ENCODE measurements at regions not wholly inside any gene's neighbourhood (a gene's known extent, or its start where the extent isn't known, plus 50 kb on each side); places are given as distances from the start of the nearest gene placed in this dataset.

DNA sequence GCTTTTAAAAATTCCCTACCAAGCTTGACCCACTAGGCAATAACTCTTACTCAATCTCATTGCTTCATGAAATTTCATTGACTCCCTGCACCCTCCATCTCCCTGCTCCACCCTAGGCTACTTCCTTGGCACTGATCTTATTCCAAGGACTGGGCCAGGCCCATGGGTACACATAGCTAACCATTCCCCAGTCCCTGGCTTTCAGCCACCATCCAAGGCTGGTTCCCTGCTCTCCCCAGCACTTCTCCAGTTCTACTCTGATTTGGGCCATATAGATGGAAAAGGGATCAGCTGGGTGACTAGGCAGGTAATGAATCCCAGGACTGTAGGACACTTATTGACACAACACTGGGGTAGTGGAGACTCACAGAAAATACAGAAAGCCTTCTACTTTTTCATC is 88.1 kb upstream of the NEO1 start:
- no peaks in the 10 kb centered on the region for H3K9me3 ChIP-seq (ENCODE audit: control insufficient read depth, low read length)
- no peak overlapping the region for H3K9ac ChIP-seq (ENCODE audit: low read length)
- H3K27me3 ChIP-seq (ENCODE audit: control insufficient read depth, insufficient read depth, low read length), result no peaks in the 10 kb centered on the region
- no peaks in the 10 kb centered on the region for H3K36me3 ChIP-seq (ENCODE audit: control insufficient read depth, insufficient read depth, low read length)
- no peak overlapping the region for H3K4me3 ChIP-seq (ENCODE audit: low read length)
- no peaks in the 10 kb centered on the region for H3K4me1 ChIP-seq (ENCODE audit: control insufficient read depth, insufficient read depth, low read length)

DNA sequence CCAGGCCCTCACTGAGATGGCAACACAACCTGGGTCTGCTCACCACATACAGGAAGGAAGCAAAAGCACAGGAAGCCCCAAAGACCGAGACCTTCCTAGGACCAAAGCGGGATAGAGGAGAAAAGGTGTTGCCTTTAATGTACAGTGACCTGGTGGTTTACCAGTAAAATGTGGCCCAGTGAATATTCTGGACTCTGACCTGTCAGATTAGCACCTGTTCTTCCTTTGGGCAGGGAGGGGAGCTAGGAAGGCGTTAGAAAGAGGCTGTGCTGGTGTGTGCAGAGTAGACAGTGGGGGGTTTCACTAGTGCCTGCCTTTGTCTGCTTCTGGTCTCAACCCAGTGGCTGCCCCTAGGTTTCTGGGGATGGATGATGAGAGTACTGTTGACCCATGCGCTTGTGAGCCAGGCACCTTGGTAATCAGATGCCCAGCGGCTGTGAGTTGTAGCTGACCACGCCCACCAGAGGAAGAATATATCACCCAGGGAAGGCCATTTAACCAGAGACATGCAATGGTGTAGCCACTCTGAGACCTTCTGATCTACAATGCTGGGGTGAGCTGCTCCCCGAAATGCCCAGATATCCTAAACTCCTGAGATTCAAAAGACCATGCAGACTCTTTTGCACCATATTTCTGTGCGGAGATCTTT is 90.1 kb upstream of the NEO1 start:
- H3K9ac ChIP-seq (ENCODE audit: low read length), result no peak overlapping the region
- no peak overlapping the region for H3K4me3 ChIP-seq (ENCODE audit: low read length)

DNA sequence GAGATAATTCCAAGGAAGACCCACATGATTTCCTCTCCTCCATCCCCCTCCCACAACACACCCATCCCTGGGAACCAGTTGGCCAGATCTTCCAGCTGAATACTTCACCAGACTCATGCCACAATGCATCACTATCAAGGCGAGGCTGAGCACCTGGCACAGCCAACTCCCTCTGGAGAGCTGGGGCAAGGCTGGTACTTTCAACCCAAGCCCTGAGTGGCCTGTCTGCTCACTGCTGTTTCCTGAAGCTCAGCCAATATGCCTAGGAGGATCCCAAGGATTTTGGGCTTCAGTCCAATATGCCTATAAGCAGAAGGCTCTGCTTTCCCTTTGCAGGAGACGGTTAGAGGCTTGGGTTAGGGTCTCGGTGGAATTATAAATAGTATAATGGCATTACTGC is 90.9 kb upstream of the NEO1 start:
- H3K27me3 ChIP-seq (ENCODE audit: control insufficient read depth, insufficient read depth, low read length), result no peaks in the 10 kb centered on the region
- no peaks in the 10 kb centered on the region for H3K9me3 ChIP-seq (ENCODE audit: control insufficient read depth, low read length)
- H3K4me1 ChIP-seq (ENCODE audit: control insufficient read depth, insufficient read depth, low read length), result no peaks in the 10 kb centered on the region
- no peak overlapping the region for H3K9ac ChIP-seq (ENCODE audit: low read length)
- no peaks in the 10 kb centered on the region for H3K36me3 ChIP-seq (ENCODE audit: control insufficient read depth, insufficient read depth, low read length)
- H3K4me3 ChIP-seq (ENCODE audit: low read length), result no peak overlapping the region

More for the DNA sequence above, 90.1 kb upstream of the NEO1 start:
- Histone ChIP-seq H3K4me1 (ENCODE audit: control insufficient read depth, insufficient read depth, low read length) (no peaks in the 10 kb centered on the region), H3K36me3 (ENCODE audit: control insufficient read depth, insufficient read depth, low read length) (no peaks in the 10 kb centered on the region), H3K9me3 (ENCODE audit: control insufficient read depth, low read length) (no peaks in the 10 kb centered on the region), H3K27me3 (ENCODE audit: control insufficient read depth, insufficient read depth, low read length) (no peaks in the 10 kb centered on the region)

DNA sequence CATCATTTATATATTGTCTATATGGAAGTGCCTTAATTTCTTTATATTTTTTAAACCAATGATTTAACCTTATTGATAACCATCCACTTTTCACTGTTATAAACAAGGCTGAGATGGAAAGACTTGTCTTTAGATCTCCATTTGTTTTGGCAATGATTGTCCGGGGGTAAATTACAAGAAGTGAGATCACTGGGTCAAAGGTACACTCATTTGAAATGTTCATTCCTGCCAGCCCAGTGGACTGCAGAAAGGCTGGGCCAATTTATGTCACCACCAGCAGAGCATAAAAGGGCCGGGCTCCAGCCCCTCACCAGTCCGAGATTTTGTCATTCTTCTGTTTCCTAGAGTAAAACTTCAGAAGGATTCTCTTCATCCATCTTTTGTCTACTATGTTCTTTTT is 93.6 kb upstream of the NEO1 start:
- Histone ChIP-seq H3K4me3 (ENCODE audit: low read length) (no peak overlapping the region), H3K9ac (ENCODE audit: low read length) (no peak overlapping the region), H3K27me3 (ENCODE audit: control insufficient read depth, insufficient read depth, low read length) (peaks cover 3% of the 10 kb centered on the region), H3K9me3 (ENCODE audit: control insufficient read depth, low read length) (no peaks in the 10 kb centered on the region), H3K4me1 (ENCODE audit: control insufficient read depth, insufficient read depth, low read length) (no peaks in the 10 kb centered on the region), H3K36me3 (ENCODE audit: control insufficient read depth, insufficient read depth, low read length) (no peaks in the 10 kb centered on the region)

DNA sequence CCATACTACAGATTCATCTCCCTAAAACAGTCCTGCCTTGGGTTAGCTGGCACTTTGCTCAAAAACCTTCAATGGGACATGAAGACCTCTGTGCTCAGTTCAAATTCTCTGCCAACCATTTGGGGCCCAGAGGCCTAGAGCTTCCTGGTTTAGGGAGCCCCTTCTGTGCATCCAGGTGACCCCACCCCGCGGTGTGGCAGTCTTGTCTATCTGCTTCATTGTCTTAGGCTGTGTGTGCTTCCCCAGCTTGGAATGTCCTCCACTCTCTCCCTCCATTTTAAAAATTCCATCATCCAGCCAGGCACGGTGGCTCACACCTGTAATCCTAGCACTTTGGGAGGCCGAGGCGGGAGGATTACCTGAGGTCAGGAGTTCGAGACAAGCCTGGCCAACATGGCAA is 99.0 kb upstream of the NEO1 start:
- no peak overlapping the region for H3K9ac ChIP-seq (ENCODE audit: low read length)
- H3K36me3 ChIP-seq (ENCODE audit: control insufficient read depth, insufficient read depth, low read length), result no peaks in the 10 kb centered on the region
- H3K27me3 ChIP-seq (ENCODE audit: control insufficient read depth, insufficient read depth, low read length), result peaks cover 3% of the 10 kb centered on the region
- H3K4me3 ChIP-seq (ENCODE audit: low read length), result no peak overlapping the region
- no peaks in the 10 kb centered on the region for H3K9me3 ChIP-seq (ENCODE audit: control insufficient read depth, low read length)
- no peaks in the 10 kb centered on the region for H3K4me1 ChIP-seq (ENCODE audit: control insufficient read depth, insufficient read depth, low read length)

DNA sequence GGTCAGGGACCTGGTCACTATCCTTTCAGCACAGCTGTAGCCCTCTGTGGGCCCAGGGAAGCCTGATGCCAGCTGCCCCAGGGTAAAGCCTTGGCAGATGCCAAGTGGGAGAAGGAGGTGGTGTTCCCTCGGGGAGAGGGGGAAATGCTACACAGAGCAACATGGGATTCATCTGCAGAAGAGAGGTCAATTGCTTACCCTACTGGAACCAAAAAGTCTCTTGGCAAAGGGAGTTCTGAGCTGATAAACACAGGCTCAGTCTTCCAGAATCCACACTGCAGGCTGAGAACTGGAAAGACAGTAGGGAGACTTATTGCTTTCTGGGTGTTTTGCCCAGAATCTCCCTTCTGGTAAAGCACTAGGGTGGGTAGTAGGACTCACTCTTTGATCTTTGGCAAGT is 100.1 kb upstream of the NEO1 start:
- H3K27me3 ChIP-seq (ENCODE audit: control insufficient read depth, insufficient read depth, low read length), result peaks cover 3% of the 10 kb centered on the region
- no peaks in the 10 kb centered on the region for H3K9me3 ChIP-seq (ENCODE audit: control insufficient read depth, low read length)
- H3K4me3 ChIP-seq (ENCODE audit: low read length), result no peak overlapping the region

DNA sequence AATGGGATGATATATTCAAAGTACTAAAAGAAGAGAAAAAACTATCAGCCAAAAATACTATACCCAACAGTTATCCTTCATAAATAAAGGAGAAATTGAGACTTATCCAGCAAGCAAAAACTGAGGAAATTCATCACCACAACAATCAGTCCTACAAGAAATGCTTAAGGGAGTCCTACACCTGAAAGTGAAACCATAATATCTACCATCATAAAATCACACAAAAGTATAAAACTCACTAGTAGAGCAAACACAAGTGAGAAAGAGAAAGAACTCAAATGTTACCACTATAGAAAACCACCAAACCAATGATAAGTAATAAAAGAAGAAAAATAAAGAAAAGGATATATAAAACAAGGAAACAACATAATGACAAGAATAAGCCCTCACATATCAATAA is 103.6 kb upstream of the NEO1 start:
- H3K36me3 ChIP-seq (ENCODE audit: control insufficient read depth, insufficient read depth, low read length), result no peaks in the 10 kb centered on the region

More for the DNA sequence above, 100.1 kb upstream of the NEO1 start:
- Histone ChIP-seq H3K36me3 (ENCODE audit: control insufficient read depth, insufficient read depth, low read length) (no peaks in the 10 kb centered on the region), H3K9ac (ENCODE audit: low read length) (no peak overlapping the region), H3K4me1 (ENCODE audit: control insufficient read depth, insufficient read depth, low read length) (no peaks in the 10 kb centered on the region)

DNA sequence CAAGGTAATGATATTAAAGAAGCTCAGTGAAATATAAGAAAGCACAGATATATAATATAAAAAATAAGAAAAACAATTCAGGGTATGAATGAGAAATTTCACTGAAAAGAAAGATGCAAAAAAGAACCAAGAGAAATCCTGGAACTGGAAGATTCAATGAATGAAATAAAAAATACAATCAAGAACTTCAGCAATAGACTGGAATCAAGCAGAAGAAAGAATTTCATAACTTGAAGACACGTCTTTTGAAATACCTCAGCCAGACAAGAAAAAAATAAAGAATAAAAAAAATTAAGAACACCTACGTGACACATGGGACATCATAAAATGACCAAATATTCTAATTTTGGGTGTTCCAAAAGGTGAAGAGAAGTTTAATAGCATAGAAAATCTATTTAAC is 104.6 kb upstream of the NEO1 start:
- Histone ChIP-seq H3K4me1 (ENCODE audit: control insufficient read depth, insufficient read depth, low read length) (no peaks in the 10 kb centered on the region), H3K27me3 (ENCODE audit: control insufficient read depth, insufficient read depth, low read length) (no peaks in the 10 kb centered on the region), H3K9ac (ENCODE audit: low read length) (no peak overlapping the region)

More for the DNA sequence above, 103.6 kb upstream of the NEO1 start:
- no peaks in the 10 kb centered on the region for H3K27me3 ChIP-seq (ENCODE audit: control insufficient read depth, insufficient read depth, low read length)
- H3K9ac ChIP-seq (ENCODE audit: low read length), result no peak overlapping the region
- no peak overlapping the region for H3K4me3 ChIP-seq (ENCODE audit: low read length)
- H3K9me3 ChIP-seq (ENCODE audit: control insufficient read depth, low read length), result no peaks in the 10 kb centered on the region
- no peaks in the 10 kb centered on the region for H3K4me1 ChIP-seq (ENCODE audit: control insufficient read depth, insufficient read depth, low read length)

DNA sequence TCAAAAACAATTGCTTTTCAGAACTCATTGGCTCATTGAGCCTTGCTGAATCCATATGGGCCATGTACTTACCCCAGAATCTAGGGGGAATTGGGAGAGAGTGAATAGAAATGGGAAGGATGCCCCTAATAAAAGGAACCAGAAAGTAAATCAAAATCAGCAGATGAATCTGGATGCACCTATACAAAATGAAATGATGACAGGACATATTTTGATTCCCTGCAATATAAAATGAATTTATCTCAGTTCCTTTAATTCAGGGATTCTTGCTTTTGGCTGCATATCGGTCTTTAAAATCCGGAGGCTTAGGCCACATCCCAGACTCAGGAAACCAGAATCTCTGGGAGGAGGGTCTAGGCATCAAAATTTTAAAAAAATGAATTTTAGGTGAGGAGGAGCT is 107.7 kb upstream of the NEO1 start:
- H3K27me3 ChIP-seq (ENCODE audit: control insufficient read depth, insufficient read depth, low read length), result no peaks in the 10 kb centered on the region
- H3K4me3 ChIP-seq (ENCODE audit: low read length), result no peak overlapping the region
- no peaks in the 10 kb centered on the region for H3K9me3 ChIP-seq (ENCODE audit: control insufficient read depth, low read length)
- no peaks in the 10 kb centered on the region for H3K36me3 ChIP-seq (ENCODE audit: control insufficient read depth, insufficient read depth, low read length)
- no peaks in the 10 kb centered on the region for H3K4me1 ChIP-seq (ENCODE audit: control insufficient read depth, insufficient read depth, low read length)
- no peak overlapping the region for H3K9ac ChIP-seq (ENCODE audit: low read length)

More for the DNA sequence above, 104.6 kb upstream of the NEO1 start:
- Histone ChIP-seq H3K36me3 (ENCODE audit: control insufficient read depth, insufficient read depth, low read length) (no peaks in the 10 kb centered on the region), H3K4me3 (ENCODE audit: low read length) (no peak overlapping the region), H3K9me3 (ENCODE audit: control insufficient read depth, low read length) (no peaks in the 10 kb centered on the region)

DNA sequence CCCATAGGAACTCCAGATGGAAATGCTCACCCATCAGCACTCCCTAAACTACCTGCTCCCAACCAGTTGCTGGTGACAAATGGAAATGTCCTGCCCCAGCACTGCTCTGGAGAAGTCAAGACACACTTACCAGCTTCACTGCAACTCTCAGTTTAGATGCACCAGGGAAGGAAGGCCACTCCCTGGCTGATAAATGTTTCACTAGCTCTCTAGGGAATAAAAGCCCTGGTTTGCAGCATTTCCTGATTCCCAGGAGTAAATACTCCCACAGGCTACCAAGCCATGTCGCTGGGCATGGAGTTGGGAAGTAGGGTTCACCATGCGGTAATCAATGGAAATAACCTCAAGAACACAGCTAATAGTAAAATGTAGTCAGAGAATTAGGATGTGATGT is 112.0 kb upstream of the NEO1 start:
- Histone ChIP-seq H3K9ac (ENCODE audit: low read length) (no peak overlapping the region), H3K4me3 (ENCODE audit: low read length) (no peak overlapping the region), H3K27me3 (ENCODE audit: control insufficient read depth, insufficient read depth, low read length) (no peaks in the 10 kb centered on the region), H3K9me3 (ENCODE audit: control insufficient read depth, low read length) (no peaks in the 10 kb centered on the region), H3K4me1 (ENCODE audit: control insufficient read depth, insufficient read depth, low read length) (no peaks in the 10 kb centered on the region), H3K36me3 (ENCODE audit: control insufficient read depth, insufficient read depth, low read length) (no peaks in the 10 kb centered on the region)

DNA sequence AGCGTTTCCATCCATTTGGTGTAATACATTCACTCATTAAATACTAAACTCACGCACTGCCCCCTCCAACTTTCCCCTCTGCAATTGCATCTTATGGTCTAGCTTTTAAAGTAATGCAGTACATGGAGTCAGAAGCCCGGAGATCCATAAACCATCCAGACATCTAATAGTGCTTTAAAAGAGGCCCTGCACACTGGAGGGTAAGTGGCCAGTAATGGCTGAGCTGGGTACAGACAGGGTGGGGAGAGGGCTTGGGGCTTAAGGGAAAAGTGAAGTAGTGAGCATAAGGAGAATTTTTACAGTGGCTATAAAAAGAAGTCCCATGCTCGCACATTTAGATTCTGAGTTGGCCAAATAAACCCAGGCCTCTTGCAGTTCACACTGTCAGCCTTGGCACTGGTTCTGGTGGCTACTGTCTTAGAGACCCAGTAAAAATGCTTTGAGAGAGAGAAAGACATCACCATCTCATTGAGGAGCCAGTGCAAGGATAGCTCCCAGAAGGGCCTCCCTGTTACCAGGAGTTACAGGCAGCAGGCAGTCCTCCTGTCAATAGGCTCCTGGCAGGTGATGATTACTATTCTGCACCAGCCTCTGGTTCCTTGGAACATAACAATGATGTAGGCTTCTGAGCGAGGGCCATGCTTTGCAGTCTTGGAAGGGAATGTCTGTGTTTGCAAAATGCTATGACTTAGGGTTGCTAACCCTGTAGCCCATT is 112.6 kb upstream of the NEO1 start:
- H3K27me3 ChIP-seq (ENCODE audit: control insufficient read depth, insufficient read depth, low read length), result no peaks in the 10 kb centered on the region
- H3K9ac ChIP-seq (ENCODE audit: low read length), result no peak overlapping the region

DNA sequence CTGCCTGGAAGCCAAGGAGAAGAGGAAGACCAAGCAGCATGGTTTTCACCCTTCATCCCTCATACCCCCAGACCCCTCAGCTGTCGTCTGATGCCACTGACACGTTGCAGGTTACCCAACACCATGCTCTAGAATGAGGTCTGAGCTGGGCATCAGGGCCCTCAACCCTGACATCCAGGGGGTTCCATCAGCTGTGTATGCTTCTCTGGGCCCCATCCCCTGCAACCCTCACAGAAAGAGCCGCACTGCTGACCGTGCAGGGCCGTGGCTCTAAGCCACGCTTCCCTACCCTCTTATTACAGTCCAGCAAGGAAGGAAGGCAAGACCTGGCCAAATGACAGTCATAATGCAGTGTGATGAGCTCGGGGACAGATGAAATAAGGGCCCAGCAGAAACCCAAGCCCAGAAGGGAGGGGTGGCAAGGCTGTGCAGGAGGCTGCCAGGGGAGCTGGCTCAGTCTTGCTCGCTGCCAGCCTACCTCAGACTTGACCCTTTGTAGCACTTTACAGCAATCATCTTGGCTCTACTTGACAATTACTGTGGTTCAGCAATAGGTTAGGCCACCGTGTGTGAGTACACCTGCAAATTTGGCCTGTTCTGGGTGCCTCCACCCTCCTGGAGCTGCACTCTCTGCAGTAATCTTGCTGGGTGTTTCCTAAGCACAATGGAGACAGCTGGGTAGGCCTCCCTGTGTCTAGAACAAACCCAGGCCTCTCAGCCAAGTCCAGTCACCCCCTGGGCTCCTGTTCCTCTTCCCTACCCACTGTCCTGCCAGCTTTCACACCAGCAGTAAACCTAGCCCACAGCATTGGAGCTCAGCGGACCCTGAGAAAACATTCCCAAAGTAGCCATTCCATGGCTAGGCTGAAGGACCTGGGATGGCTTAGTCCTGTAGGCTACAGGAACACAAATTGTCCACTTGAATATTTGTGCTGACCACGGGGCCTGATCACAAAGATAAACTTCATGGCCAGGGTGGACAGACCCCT is 115.3 kb upstream of the NEO1 start:
- Histone ChIP-seq H3K27me3 (ENCODE audit: control insufficient read depth, insufficient read depth, low read length) (no peaks in the 10 kb centered on the region), H3K9ac (ENCODE audit: low read length) (no peak overlapping the region), H3K9me3 (ENCODE audit: control insufficient read depth, low read length) (no peaks in the 10 kb centered on the region), H3K4me1 (ENCODE audit: control insufficient read depth, insufficient read depth, low read length) (no peaks in the 10 kb centered on the region), H3K36me3 (ENCODE audit: control insufficient read depth, insufficient read depth, low read length) (no peaks in the 10 kb centered on the region), H3K4me3 (ENCODE audit: low read length) (no peak overlapping the region)

More for the DNA sequence above, 112.6 kb upstream of the NEO1 start:
- Histone ChIP-seq H3K4me1 (ENCODE audit: control insufficient read depth, insufficient read depth, low read length) (no peaks in the 10 kb centered on the region), H3K36me3 (ENCODE audit: control insufficient read depth, insufficient read depth, low read length) (no peaks in the 10 kb centered on the region), H3K9me3 (ENCODE audit: control insufficient read depth, low read length) (no peaks in the 10 kb centered on the region), H3K4me3 (ENCODE audit: low read length) (no peak overlapping the region)

Data from mucosa of stomach (tissue), 1 donor.